Astrocyte (in vitro differentiated cells and primary cell): ENCODE measurements at regions not wholly inside any gene's neighbourhood (a gene's known extent, or its start where the extent isn't known, plus 50 kb on each side); places are given as distances from the start of the nearest gene placed in this dataset.

Experiments used
- DNase-seq: peaks from one replicate; pipeline ENCODE4 v3.0.0-alpha.2; 2010; ENCODE audit warnings: low read depth
- FAIRE-seq: peaks from 2 replicates; lab custom pipeline; 2011; peaks lifted over from hg19 to GRCh38; lab: Jason Lieb, UNC
- H2AFZ ChIP-seq: 2 replicates; pipeline ENCODE4 v1.6.0; 2012; ENCODE audit warnings: low read depth, low read length, inconsistent platforms
- H3K27ac ChIP-seq: 2 replicates; pipeline ENCODE4 v1.5.1; 2011; ENCODE audit warnings: low read depth, low read length, inconsistent platforms
- H3K27me3 ChIP-seq: 2 replicates; pipeline ENCODE4 v1.6.0; 2011; ENCODE audit warnings: low read length, inconsistent platforms; ENCODE audit not compliant: insufficient read depth
- H3K36me3 ChIP-seq: 2 replicates; pipeline ENCODE4 v1.5.1; 2011; ENCODE audit warnings: low read length, inconsistent platforms; ENCODE audit not compliant: insufficient read depth
- H3K4me1 ChIP-seq: 2 replicates; pipeline ENCODE4 v1.5.1; 2011; ENCODE audit warnings: low read length, inconsistent platforms; ENCODE audit not compliant: insufficient read depth
- H3K4me2 ChIP-seq: 2 replicates; pipeline ENCODE4 v1.6.0; 2012; ENCODE audit warnings: low read length, inconsistent platforms
- H3K4me3 ChIP-seq: 2 replicates; pipeline ENCODE4 v1.5.1; 2011; ENCODE audit warnings: low read depth, mild to moderate bottlenecking, low read length, inconsistent platforms; ENCODE audit not compliant: insufficient read depth
- H3K79me2 ChIP-seq: 2 replicates; pipeline ENCODE4 v1.6.0; 2012; ENCODE audit warnings: mild to moderate bottlenecking, low read length, inconsistent platforms; ENCODE audit not compliant: insufficient read depth
- H3K9ac ChIP-seq: 2 replicates; pipeline ENCODE4 v1.6.0; 2012; ENCODE audit warnings: mild to moderate bottlenecking, low read length, inconsistent platforms
- H3K9me3 ChIP-seq: 2 replicates; pipeline ENCODE4 v1.5.1; 2012; ENCODE audit warnings: low read depth, mild to moderate bottlenecking, low read length, inconsistent platforms; ENCODE audit not compliant: insufficient read depth
- H4K20me1 ChIP-seq: 2 replicates; pipeline ENCODE4 v1.6.0; 2012; ENCODE audit warnings: low read length, inconsistent platforms; ENCODE audit not compliant: insufficient read depth
- H3K27ac Mint-ChIP-seq: one replicate; pipeline ENCODE4 v1.8.0; 2021; ENCODE audit warnings: mild to moderate bottlenecking, mixed read lengths; ENCODE audit not compliant: unreplicated experiment
- H3K27me3 Mint-ChIP-seq: one replicate; pipeline ENCODE4 v1.8.0; 2021; ENCODE audit warnings: low read depth, mixed read lengths; ENCODE audit not compliant: unreplicated experiment
- H3K36me3 Mint-ChIP-seq: one replicate; pipeline ENCODE4 v1.8.0; 2021; ENCODE audit warnings: low read depth, mixed read lengths; ENCODE audit not compliant: unreplicated experiment
- H3K4me1 Mint-ChIP-seq: one replicate; pipeline ENCODE4 v1.8.0; 2021; ENCODE audit warnings: low read depth, mixed read lengths; ENCODE audit not compliant: unreplicated experiment
- H3K4me3 Mint-ChIP-seq: one replicate; pipeline ENCODE4 v1.8.0; 2021; ENCODE audit warnings: mild to moderate bottlenecking, moderate library complexity, mixed read lengths; ENCODE audit not compliant: unreplicated experiment
- H3K9me3 Mint-ChIP-seq: one replicate; pipeline ENCODE4 v1.8.0; 2021; ENCODE audit warnings: mild to moderate bottlenecking, mixed read lengths; ENCODE audit not compliant: unreplicated experiment
- CTCF ChIP-seq: IDR thresholded peaks from 2 replicates; pipeline ENCODE4 v1.5.1; 2011; ENCODE audit warnings: low read depth, mild to moderate bottlenecking, inconsistent platforms, low read length, moderate library complexity; ENCODE audit not compliant: insufficient read depth
- EZH2 ChIP-seq: IDR thresholded peaks from 2 replicates; pipeline ENCODE4 v1.6.1; 2012; ENCODE audit warnings: mild to moderate bottlenecking, low read length, inconsistent platforms; ENCODE audit not compliant: insufficient read depth

GRCh38 chr5:6868171-6868570, 154.9 kb downstream of the TENT4A start:
- Mint-ChIP-seq H3K27ac (no peak overlapping the region), H3K27me3 (peaks cover 6% of the 10 kb centered on the region), H3K4me3 (no peak overlapping the region), H3K4me1 (no peaks in the 10 kb centered on the region), H3K36me3 (no peaks in the 10 kb centered on the region), H3K9me3 (no peaks in the 10 kb centered on the region)
- TF ChIP-seq EZH2 (no peak), CTCF (no peak)
- DNase-seq: no peak
- Histone ChIP-seq H3K4me3 (no peak overlapping the region), H3K4me2 (no peak overlapping the region), H3K4me1 (no peaks in the 10 kb centered on the region), H3K9ac (no peak overlapping the region), H3K9me3 (peaks cover 3% of the 10 kb centered on the region), H3K79me2 (no peaks in the 10 kb centered on the region), H2AFZ (no peak overlapping the region), H3K27me3 (no peaks in the 10 kb centered on the region), H3K36me3 (no peaks in the 10 kb centered on the region), H3K27ac (no peak overlapping the region), H4K20me1 (no peaks in the 10 kb centered on the region)
- FAIRE-seq: no peak

GRCh38 chr5:6868575-6869215, 155.5 kb downstream of the TENT4A start:
- no peaks in the 10 kb centered on the region for H3K36me3 ChIP-seq
- H3K27ac Mint-ChIP-seq: no peak overlapping the region
- no peak for FAIRE-seq
- no peaks in the 10 kb centered on the region for H3K4me1 ChIP-seq
- H3K4me1 Mint-ChIP-seq: no peaks in the 10 kb centered on the region
- no peak overlapping the region for H3K4me3 ChIP-seq
- H3K4me3 Mint-ChIP-seq: no peak overlapping the region
- no peaks in the 10 kb centered on the region for H4K20me1 ChIP-seq
- H3K9me3 Mint-ChIP-seq: no peaks in the 10 kb centered on the region
- TF ChIP-seq EZH2 (no peak), CTCF (no peak)
- H2AFZ ChIP-seq: no peak overlapping the region
- H3K9ac ChIP-seq: no peak overlapping the region
- H3K79me2 ChIP-seq: no peaks in the 10 kb centered on the region
- no peak overlapping the region for H3K27ac ChIP-seq
- H3K4me2 ChIP-seq: no peak overlapping the region
- DNase-seq: no peak
- H3K9me3 ChIP-seq: peaks cover 3% of the 10 kb centered on the region
- no peaks in the 10 kb centered on the region for H3K36me3 Mint-ChIP-seq
- no peaks in the 10 kb centered on the region for H3K27me3 ChIP-seq
- peaks cover 6% of the 10 kb centered on the region for H3K27me3 Mint-ChIP-seq

- no peaks in the 10 kb centered on the region for H3K9me3 Mint-ChIP-seq
- H3K27ac Mint-ChIP-seq: no peak overlapping the region
- Histone ChIP-seq H2AFZ (no peak overlapping the region), H3K9ac (no peak overlapping the region), H3K27ac (no peak overlapping the region), H4K20me1 (no peaks in the 10 kb centered on the region), H3K4me1 (no peaks in the 10 kb centered on the region), H3K27me3 (no peaks in the 10 kb centered on the region), H3K79me2 (no peaks in the 10 kb centered on the region), H3K9me3 (peaks cover 3% of the 10 kb centered on the region), H3K4me2 (no peak overlapping the region), H3K4me3 (no peak overlapping the region), H3K36me3 (no peaks in the 10 kb centered on the region)
- peaks cover 6% of the 10 kb centered on the region for H3K27me3 Mint-ChIP-seq
- TF ChIP-seq CTCF: no peak
- no peak for TF ChIP-seq EZH2
- H3K4me3 Mint-ChIP-seq: no peak overlapping the region
- no peaks in the 10 kb centered on the region for H3K4me1 Mint-ChIP-seq
- FAIRE-seq (no peak), DNase-seq (no peak)
- no peaks in the 10 kb centered on the region for H3K36me3 Mint-ChIP-seq
These were observed 156.4 kb downstream of the TENT4A start for GRCh38 chr5:6869677-6870076.
